SU-DHL-6 (cell line): ENCODE measurements at regions not wholly inside any gene's neighbourhood (a gene's known extent, or its start where the extent isn't known, plus 50 kb on each side); places are given as distances from the start of the nearest gene placed in this dataset.

Source experiments
- H2AFZ ChIP-seq: fragments of 200-600 bp; sonication (generic); 2 replicates; pipeline ENCODE4 v1.6.1; 2014; ENCODE audit warnings: low read depth, mild to moderate bottlenecking, moderate library complexity, mixed read lengths, antibody characterized with exemption, low read length; ENCODE audit not compliant: severe bottlenecking
- H3F3A ChIP-seq: fragments of 200-600 bp; shearing (Covaris generic); 2 replicates; pipeline ENCODE4 v1.6.0; 2016; ENCODE audit warnings: antibody characterized with exemption, mild to moderate bottlenecking; ENCODE audit not compliant: insufficient read depth
- H3K27ac ChIP-seq: fragments of 200-600 bp; sonication (generic); 2 replicates; pipeline ENCODE4 v1.5.1; 2016; ENCODE audit warnings: low read depth, mild to moderate bottlenecking, low read length, moderate library complexity, mixed read lengths
- H3K27me3 ChIP-seq: fragments of 200-600 bp; sonication (generic), shearing (Covaris generic); 2 replicates; pipeline ENCODE4 v1.6.0; 2014; ENCODE audit warnings: mild to moderate bottlenecking, low read length
- H3K36me3 ChIP-seq: fragments of 200-600 bp; sonication (generic); 2 replicates; pipeline ENCODE4 v1.6.1; 2014; ENCODE audit warnings: mild to moderate bottlenecking, low read length, mixed read lengths
- H3K4me2 ChIP-seq: fragments of 300-600, 200-600 bp; shearing (Covaris generic), sonication (generic); 2 replicates; pipeline ENCODE4 v1.6.0; 2014; ENCODE audit warnings: low read length, low read depth, mild to moderate bottlenecking; ENCODE audit not compliant: poor library complexity, severe bottlenecking
- H3K4me3 ChIP-seq: fragments of 200-600 bp; sonication (generic); 2 replicates; pipeline ENCODE4 v1.5.1; 2014; ENCODE audit warnings: antibody characterized with exemption, low read length, mild to moderate bottlenecking, mixed read lengths; ENCODE audit not compliant: insufficient read depth, poor library complexity, severe bottlenecking
- H3K79me2 ChIP-seq: fragments of 200-600 bp; sonication (generic); 2 replicates; pipeline ENCODE4 v1.6.1; 2014; ENCODE audit warnings: mild to moderate bottlenecking, low read length, moderate library complexity; ENCODE audit not compliant: insufficient read depth
- H3K9ac ChIP-seq: fragments of 200-600 bp; sonication (generic); 2 replicates; pipeline ENCODE4 v1.7.0; 2014; ENCODE audit warnings: mild to moderate bottlenecking, low read length
- H3K9me2 ChIP-seq: fragments of 200-600 bp; sonication (generic); replicated peaks from 2 replicates; pipeline ENCODE4 v1.6.1; 2014; ENCODE audit warnings: low read length; ENCODE audit not compliant: insufficient read depth
- H3K9me3 ChIP-seq: fragments of 200-600 bp; sonication (generic); 2 replicates; pipeline ENCODE4 v1.6.1; 2014; ENCODE audit warnings: low read length, mixed read lengths; ENCODE audit not compliant: insufficient read depth
- H4K20me1 ChIP-seq: fragments of 200-600 bp; sonication (generic); 2 replicates; pipeline ENCODE4 v1.6.1; 2014; ENCODE audit warnings: low read depth, mild to moderate bottlenecking, antibody characterized with exemption, low read length, moderate library complexity, mixed read lengths
- CTCF ChIP-seq: fragments of 200-600 bp; sonication (generic); IDR thresholded peaks from one replicate; pipeline ENCODE4 v1.5.1; 2017; ENCODE audit warnings: antibody characterized with exemption, mild to moderate bottlenecking, low read length, moderate library complexity; ENCODE audit not compliant: insufficient read depth, poor library complexity, severe bottlenecking
- EZH2phosphoT487 ChIP-seq: fragments of 200-600 bp; sonication (generic), shearing (Covaris generic); conservative IDR thresholded peaks from 2 replicates; pipeline ENCODE4 v1.6.1; 2018; ENCODE audit warnings: mild to moderate bottlenecking, antibody characterized with exemption, low read length, moderate library complexity, mixed read lengths

GRCh38 chr13:44133626-44134025 lies 240.0 kb upstream of the SERP2 start:
- H3K36me3 ChIP-seq, result no peaks in the 10 kb centered on the region
- H3K79me2 ChIP-seq, result no peaks in the 10 kb centered on the region
- H2AFZ ChIP-seq, result no peak overlapping the region
- TF ChIP-seq EZH2phosphoT487 (no peak), CTCF (no peak)
- H3K4me2 ChIP-seq, result no peak overlapping the region
- no peak overlapping the region for H3K27ac ChIP-seq
- no peak overlapping the region for H3K4me3 ChIP-seq
- H3K9me2 ChIP-seq, result no peaks in the 10 kb centered on the region
- no peaks in the 10 kb centered on the region for H3K9me3 ChIP-seq
- H3K27me3 ChIP-seq, result no peaks in the 10 kb centered on the region
- H3F3A ChIP-seq, result no peaks in the 10 kb centered on the region
- no peak overlapping the region for H3K9ac ChIP-seq
- no peaks in the 10 kb centered on the region for H4K20me1 ChIP-seq

- no peaks in the 10 kb centered on the region for H3K36me3 ChIP-seq
- TF ChIP-seq EZH2phosphoT487 (no peak), CTCF (no peak)
- no peak overlapping the region for H3K4me2 ChIP-seq
- H3K27ac ChIP-seq, result no peak overlapping the region
- H3K9me3 ChIP-seq, result no peaks in the 10 kb centered on the region
- H3K9me2 ChIP-seq, result no peaks in the 10 kb centered on the region
- H3K27me3 ChIP-seq, result no peaks in the 10 kb centered on the region
- no peaks in the 10 kb centered on the region for H3F3A ChIP-seq
- no peaks in the 10 kb centered on the region for H4K20me1 ChIP-seq
- no peaks in the 10 kb centered on the region for H3K79me2 ChIP-seq
- H3K9ac ChIP-seq, result no peak overlapping the region
- no peak overlapping the region for H2AFZ ChIP-seq
- H3K4me3 ChIP-seq, result no peak overlapping the region
Observed at GRCh38 chr13:44135566-44135965, 238.1 kb upstream of the SERP2 start.

DNA sequence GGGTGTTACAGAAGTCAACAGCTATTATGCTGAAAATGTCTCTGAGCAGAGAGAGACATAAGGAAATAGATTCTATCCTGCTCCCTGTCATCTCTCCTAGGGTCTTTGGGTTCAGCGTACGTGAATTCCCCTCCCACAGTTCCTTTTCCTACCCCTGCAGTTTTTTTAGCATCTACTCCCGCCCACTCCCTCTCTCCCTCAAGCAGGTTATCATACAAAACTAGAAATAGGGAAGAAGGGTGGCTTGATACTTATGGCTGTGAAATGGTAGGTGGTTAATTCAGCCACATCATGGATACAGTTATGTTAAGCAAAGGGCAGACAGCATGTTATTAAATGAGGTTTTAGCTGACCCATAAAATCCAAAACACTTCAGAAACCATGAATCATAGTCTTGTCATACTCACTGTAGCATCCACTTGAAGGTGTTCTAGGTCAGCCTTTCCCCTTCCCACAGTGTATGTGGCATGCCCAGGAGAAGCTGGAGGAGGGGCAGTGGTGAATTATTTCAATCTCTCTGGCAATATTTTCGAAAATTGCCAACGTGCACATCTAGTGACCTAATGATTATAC lies 236.8 kb upstream of the SERP2 start:
- Histone ChIP-seq H3K9me2 (no peaks in the 10 kb centered on the region), H3K27me3 (no peaks in the 10 kb centered on the region), H3K9me3 (no peaks in the 10 kb centered on the region), H3K36me3 (no peaks in the 10 kb centered on the region), H3K9ac (no peak overlapping the region), H3K79me2 (no peaks in the 10 kb centered on the region), H4K20me1 (no peaks in the 10 kb centered on the region), H3K4me3 (no peak overlapping the region), H3K4me2 (no peak overlapping the region), H2AFZ (no peak overlapping the region), H3K27ac (no peak overlapping the region), H3F3A (no peaks in the 10 kb centered on the region)
- TF ChIP-seq CTCF (no peak), EZH2phosphoT487 (no peak)
